HCT116 (cell line): ENCODE measurements at regions not wholly inside any gene's neighbourhood (a gene's known extent, or its start where the extent isn't known, plus 50 kb on each side); places are given as distances from the start of the nearest gene placed in this dataset.

Experiments used
- ATAC-seq: fragments of 200-7000 bp; cut with Tn5 transposase; 2 replicates; pipeline ENCODE4 v1.9.1; 2020; ENCODE audit warnings: mild to moderate bottlenecking, moderate library complexity
- BruUV-seq: library from RNA; stranded (reverse); fragments of 400-500 nt; replicated peaks from 2 replicates; lab custom pipeline; 2021; lab: Mats Ljungman, UMichigan
- CTCF ChIA-PET: fragments of 300-600 bp; sonication (Branson Sonifier 250); formaldehyde crosslinking; loops from one replicate; lab custom pipeline; 2021; ENCODE audit warnings: antibody characterized with exemption; lab: Charles Lee
- POLR2A ChIA-PET: fragments of 300-600, 350-600 bp; sonication (Branson Sonifier 250); formaldehyde crosslinking; loops from one replicate; lab custom pipeline; 2021; ENCODE audit warnings: antibody characterized with exemption; lab: Charles Lee
- RAD21 ChIA-PET, 2 experiments: fragments of 300-600 bp; sonication (Branson Sonifier 250); formaldehyde crosslinking; loops; one replicate each; lab custom pipeline; 2023; ENCODE audit warnings: low total read pairs in 2 of 2; ENCODE audit not compliant: uncharacterized antibody in 2 of 2, unreplicated experiment in 2 of 2, low non-redundant PET in 1 of 2; lab: Charles Lee
- DNase-seq: peaks from one replicate; pipeline ENCODE4 v3.0.0-alpha.2; 2010; ENCODE audit warnings: low read depth, low spot score
- H2AFZ ChIP-seq: fragments of 200-600 bp; shearing (Covaris generic), sonication (generic); 2 replicates; pipeline ENCODE4 v1.6.1; 2017; ENCODE audit warnings: low read depth, mixed run types, mixed read lengths, antibody characterized with exemption, low read length; ENCODE audit not compliant: poor library complexity, severe bottlenecking
- H3K27ac ChIP-seq: 2 replicates; pipeline ENCODE4 v1.5.1; 2012; ENCODE audit warnings: low read depth, low read length
- H3K27me3 ChIP-seq: fragments of 200-600 bp; sonication (generic); 2 replicates; pipeline ENCODE4 v1.6.1; 2016; ENCODE audit warnings: mixed run types, low read length, mixed read lengths; ENCODE audit not compliant: insufficient read depth
- H3K36me3 ChIP-seq, 2 experiments: fragments of 200-500 bp in 1 of 2; fragments of 200-600 bp in 1 of 2; sonication (Bioruptor generic) in 1 of 2; sonication (generic) in 1 of 2; 2 replicates each; pipeline versions ENCODE4 v1.5.1 to v1.6.1; 2014 to 2016; ENCODE audit warnings: low read length in 2 of 2, inconsistent platforms in 1 of 2, mixed read lengths in 1 of 2, mixed run types in 1 of 2; ENCODE audit not compliant: insufficient read depth in 2 of 2, control insufficient read depth in 1 of 2
- H3K4me1 ChIP-seq, 2 experiments: fragments of 200-600 bp in 1 of 2; sonication (generic) in 1 of 2; 2 replicates each; pipeline versions ENCODE4 v1.5.1 to v1.6.1; 2012 to 2017; ENCODE audit warnings: low read length in 2 of 2, inconsistent platforms in 1 of 2, mild to moderate bottlenecking in 1 of 2, mixed read lengths in 1 of 2, mixed run types in 1 of 2, moderate library complexity in 1 of 2; ENCODE audit not compliant: insufficient read depth in 2 of 2, control insufficient read depth in 1 of 2
- H3K4me2 ChIP-seq: fragments of 200-600 bp; sonication (generic); 2 replicates; pipeline ENCODE4 v1.6.1; 2017; ENCODE audit warnings: mixed run types, low read length, mixed read lengths
- H3K4me3 ChIP-seq, 2 experiments: fragments of 200-600 bp in 1 of 2; sonication (generic) in 1 of 2; replicated peaks in 1 of 2; 2 replicates each; pipeline ENCODE4 v1.5.1; 2011 to 2016; ENCODE audit warnings: low read length in 2 of 2, control low read depth in 1 of 2, low read depth in 1 of 2, mild to moderate bottlenecking in 1 of 2, mixed read lengths in 1 of 2, mixed run types in 1 of 2
- H3K79me2 ChIP-seq: fragments of 200-600 bp; sonication (generic); 2 replicates; pipeline ENCODE4 v1.6.1; 2017; ENCODE audit warnings: mild to moderate bottlenecking, mixed run types, low read length, moderate library complexity, mixed read lengths; ENCODE audit not compliant: insufficient read depth
- H3K9ac ChIP-seq: fragments of 200-600 bp; sonication (generic); 2 replicates; pipeline ENCODE4 v1.6.1; 2016; ENCODE audit warnings: low read length, mixed read lengths
- H3K9me2 ChIP-seq: fragments of 200-600 bp; sonication (generic), shearing (Covaris generic); 2 replicates; pipeline ENCODE4 v1.6.1; 2017; ENCODE audit warnings: mixed run types, mild to moderate bottlenecking, moderate library complexity; ENCODE audit not compliant: insufficient read depth
- H3K9me3 ChIP-seq, 2 experiments: fragments of 200-500 bp in 1 of 2; fragments of 200-600 bp in 1 of 2; sonication (Bioruptor generic) in 1 of 2; sonication (generic) in 1 of 2; 2 replicates each; pipeline ENCODE4 v1.6.1; 2014 to 2017; ENCODE audit warnings: low read length in 2 of 2, mixed read lengths in 2 of 2, inconsistent platforms in 1 of 2, low read depth in 1 of 2, mild to moderate bottlenecking in 1 of 2, mixed run types in 1 of 2, moderate library complexity in 1 of 2; ENCODE audit not compliant: control insufficient read depth in 1 of 2, insufficient read depth in 1 of 2
- H4K20me1 ChIP-seq: fragments of 200-600 bp; sonication (generic), shearing (Covaris generic); 2 replicates; pipeline ENCODE4 v1.6.1; 2017; ENCODE audit warnings: mixed run types, mild to moderate bottlenecking, moderate library complexity; ENCODE audit not compliant: insufficient read depth
- ATF3 ChIP-seq: IDR thresholded peaks from 2 replicates; pipeline ENCODE4 v1.6.1; 2012
- CBX3 ChIP-seq: IDR thresholded peaks from 2 replicates; pipeline ENCODE4 v1.6.1; 2012; ENCODE audit warnings: low read depth
- CEBPB ChIP-seq: IDR thresholded peaks from 2 replicates; pipeline ENCODE4 v1.6.1; 2012; ENCODE audit warnings: low read depth
- ELF1 ChIP-seq: IDR thresholded peaks from 2 replicates; pipeline ENCODE4 v1.6.1; 2012; ENCODE audit warnings: low read depth, borderline replicate concordance
- FOSL1 ChIP-seq: IDR thresholded peaks from 2 replicates; pipeline ENCODE4 v1.6.1; 2012; ENCODE audit warnings: low read depth
- JUND ChIP-seq: IDR thresholded peaks from 2 replicates; pipeline ENCODE4 v1.6.1; 2012
- MAX ChIP-seq: IDR thresholded peaks from 2 replicates; pipeline ENCODE4 v1.6.1; 2012
- POLR2A ChIP-seq: IDR thresholded peaks from 2 replicates; pipeline ENCODE4 v1.7.0; 2011; ENCODE audit warnings: borderline replicate concordance; ENCODE audit not compliant: insufficient read depth, insufficient read length; ENCODE audit errors: extremely low read depth
- RAD21 ChIP-seq: IDR thresholded peaks from 2 replicates; pipeline ENCODE4 v1.6.1; 2012; ENCODE audit warnings: low read depth, mild to moderate bottlenecking
- REST ChIP-seq: IDR thresholded peaks from 2 replicates; pipeline ENCODE4 v1.6.1; 2012; ENCODE audit warnings: low read depth
- SIN3A ChIP-seq: IDR thresholded peaks from 2 replicates; pipeline ENCODE4 v1.6.1; 2012; ENCODE audit warnings: low read depth
- SP1 ChIP-seq: IDR thresholded peaks from 2 replicates; pipeline ENCODE4 v1.6.1; 2012; ENCODE audit warnings: low read depth
- SRF ChIP-seq: IDR thresholded peaks from 2 replicates; pipeline ENCODE4 v1.6.1; 2012; ENCODE audit warnings: low read depth
- TCF7L2 ChIP-seq: IDR thresholded peaks from 2 replicates; pipeline ENCODE4 v1.7.0; 2011; ENCODE audit warnings: borderline replicate concordance, inconsistent platforms; ENCODE audit not compliant: insufficient read depth, insufficient read length; ENCODE audit errors: extremely low read depth
- YY1 ChIP-seq: IDR thresholded peaks from 2 replicates; pipeline ENCODE4 v1.6.1; 2011; ENCODE audit warnings: low read length, low read depth, moderate library complexity, mild to moderate bottlenecking; ENCODE audit not compliant: insufficient replicate concordance; ENCODE audit errors: extremely low read depth
- ZFX ChIP-seq: fragments of 450-650 bp; IDR thresholded peaks from 2 replicates; pipeline ENCODE4 v1.6.1; 2017
- intact Hi-C: fragments of 100-400 bp; cut with micrococcal nuclease; formaldehyde crosslinking; loops from 2 replicates; pipeline ENCODE4 v1.10.0; 2022

GRCh38 chr2:139359818-139360217, 579.6 kb upstream of the NXPH2 start (continued):
- TF ChIP-seq ATF3 (no peak), TCF7L2 (no peak), MAX (no peak), FOSL1 (no peak)

DNA sequence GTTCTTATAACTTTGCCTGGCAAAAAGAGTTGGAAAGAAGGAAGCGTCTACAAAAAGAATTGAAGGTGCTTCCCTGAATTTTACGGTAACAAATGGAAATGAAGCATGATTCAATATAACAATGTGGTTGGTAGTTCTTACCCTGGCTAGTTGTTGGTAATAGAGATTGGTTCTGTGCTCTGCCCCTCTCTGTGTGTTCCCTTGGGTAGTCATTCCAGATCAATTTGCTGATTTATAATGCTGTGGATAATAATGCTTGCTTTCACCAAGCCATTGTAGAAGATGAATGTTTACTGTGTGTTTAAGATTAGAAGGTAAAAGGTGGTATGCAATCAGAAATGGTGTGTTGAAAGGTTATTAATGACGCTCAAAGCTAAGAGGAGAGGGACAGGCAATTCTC, 577.8 kb upstream of the NXPH2 start:
- 0 out of 4 replicates have a peak, but pooled peaks cover 0 to 3% of the 10 kb centered on the region in 2 experiments for H3K9me3 ChIP-seq
- POLR2A ChIA-PET = no interaction called here
- TF ChIP-seq ATF3 (no peak), JUND (no peak), SRF (no peak)
- TF ChIP-seq, all 23 proteins: peak for 0
- CTCF ChIA-PET = no interaction called here
- DNase-seq (no peak), ATAC-seq (no peak)
- H3K36me3 ChIP-seq = no peaks in the 10 kb centered on the region
- no TSS peak for BruUV-seq
- no peak overlapping the region for H3K27ac ChIP-seq
- H3K9ac ChIP-seq = no peak overlapping the region
- no peaks in the 10 kb centered on the region for H3K9me2 ChIP-seq
- no peaks in the 10 kb centered on the region for H4K20me1 ChIP-seq
- H3K27me3 ChIP-seq = no peaks in the 10 kb centered on the region
- no peak overlapping the region for H3K4me2 ChIP-seq
- H3K79me2 ChIP-seq = no peaks in the 10 kb centered on the region
- no peaks in the 10 kb centered on the region for H3K4me1 ChIP-seq
- RAD21 ChIA-PET = no interaction called here
- H3K4me3 ChIP-seq = no peak overlapping the region
- H2AFZ ChIP-seq = no peak overlapping the region
- intact Hi-C loops = no loop called here

DNA sequence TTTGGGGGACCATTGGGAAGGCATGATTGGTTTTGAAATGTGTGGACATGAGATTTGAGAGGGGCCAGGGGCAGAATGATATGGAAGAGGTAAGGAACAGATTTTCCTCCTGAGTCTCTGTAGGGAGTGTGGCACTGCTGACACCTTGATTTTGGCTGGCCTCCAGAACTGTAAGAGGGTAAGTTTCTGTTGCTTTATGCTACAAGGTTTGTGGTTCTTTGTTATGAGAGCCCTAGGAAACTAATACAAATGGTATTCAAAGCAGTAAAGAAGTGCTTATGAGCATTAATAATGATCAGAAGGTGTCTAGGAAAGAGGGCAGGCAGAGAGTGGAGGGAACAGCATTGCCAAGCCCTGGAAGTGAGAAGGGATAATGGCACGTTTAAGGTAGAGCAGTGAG, 574.3 kb upstream of the NXPH2 start:
- H2AFZ ChIP-seq = no peak overlapping the region
- H3K9me2 ChIP-seq = no peaks in the 10 kb centered on the region
- no peak overlapping the region for H3K27ac ChIP-seq
- DNase-seq (no peak), ATAC-seq (no peak)
- H3K4me1 ChIP-seq = no peaks in the 10 kb centered on the region
- no peak overlapping the region for H3K4me2 ChIP-seq
- intact Hi-C loops = no loop called here
- H3K27me3 ChIP-seq = no peaks in the 10 kb centered on the region
- no peak overlapping the region for H3K9ac ChIP-seq
- no peak overlapping the region for H3K4me3 ChIP-seq
- H3K9me3 ChIP-seq = 0 out of 4 replicates have a peak, but pooled peaks cover 0 to 3% of the 10 kb centered on the region in 2 experiments
- no peaks in the 10 kb centered on the region for H3K79me2 ChIP-seq
- TF ChIP-seq ATF3 = no peak
- TF ChIP-seq ZFX = no peak
- no peak for TF ChIP-seq JUND
- TF ChIP-seq POLR2A = no peak
- no peak for TF ChIP-seq MAX
- TF ChIP-seq SP1 = no peak
- TF ChIP-seq FOSL1 = no peak
- no peak for TF ChIP-seq CBX3
- TF ChIP-seq SRF = no peak
- TF ChIP-seq RAD21 = no peak
- TF ChIP-seq SIN3A = no peak
- no peak for TF ChIP-seq REST
- TF ChIP-seq CEBPB = no peak
- TF ChIP-seq YY1 = no peak
- no peak for TF ChIP-seq ELF1
- H4K20me1 ChIP-seq = no peaks in the 10 kb centered on the region
- ChIA-PET CTCF (no interaction called here), RAD21 (no interaction called here), POLR2A (no interaction called here)
- BruUV-seq = no TSS peak
- H3K36me3 ChIP-seq = no peaks in the 10 kb centered on the region
